ENCODE measurements at regions not wholly inside any gene's neighbourhood (a gene's known extent, or its start where the extent isn't known, plus 50 kb on each side); places are given as distances from the start of the nearest gene placed in this dataset.

DNA sequence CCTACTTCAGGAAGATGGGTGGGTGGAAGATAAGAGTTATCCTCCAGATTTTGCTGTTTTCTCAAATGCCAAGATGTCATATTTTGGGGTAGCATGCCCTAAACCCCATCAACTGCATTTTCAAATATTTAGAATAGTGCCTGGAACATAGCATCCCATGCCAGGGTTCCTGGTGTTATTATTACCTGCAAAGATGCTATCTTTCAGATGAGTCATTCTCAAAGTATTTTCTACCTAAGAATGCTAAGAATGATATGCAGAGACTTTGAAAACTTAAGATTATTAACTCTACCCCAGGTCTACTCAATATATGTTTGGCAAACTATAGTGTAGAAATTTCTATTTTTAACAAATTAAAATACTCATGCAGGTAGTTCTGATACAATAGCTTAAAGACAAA is 934.3 kb upstream of the SLIT2 start:
- Histone ChIP-seq H3K27me3 (ENCODE audit: insufficient read depth, low read depth) (no peaks in the 10 kb centered on the region), H4K20me1 (ENCODE audit: insufficient read depth) (no peaks in the 10 kb centered on the region), H3K27ac (no peak overlapping the region), H2AFZ (no peak overlapping the region), H3K4me2 (no peak overlapping the region), H3F3A (ENCODE audit: insufficient read depth, low read depth) (no peaks in the 10 kb centered on the region), H3K4me1 (replicated peaks; ENCODE audit: insufficient read depth) (no peaks in the 10 kb centered on the region), H3K9me2 (ENCODE audit: insufficient read depth) (no peaks in the 10 kb centered on the region), H3K4me3 (no peak overlapping the region), H3K79me2 (ENCODE audit: low read depth) (no peaks in the 10 kb centered on the region), H3K9me3 (ENCODE audit: insufficient read depth, low read depth) (no peaks in the 10 kb centered on the region), H3K36me3 (ENCODE audit: low read depth) (no peaks in the 10 kb centered on the region)
- TF ChIP-seq, protein P1, sequence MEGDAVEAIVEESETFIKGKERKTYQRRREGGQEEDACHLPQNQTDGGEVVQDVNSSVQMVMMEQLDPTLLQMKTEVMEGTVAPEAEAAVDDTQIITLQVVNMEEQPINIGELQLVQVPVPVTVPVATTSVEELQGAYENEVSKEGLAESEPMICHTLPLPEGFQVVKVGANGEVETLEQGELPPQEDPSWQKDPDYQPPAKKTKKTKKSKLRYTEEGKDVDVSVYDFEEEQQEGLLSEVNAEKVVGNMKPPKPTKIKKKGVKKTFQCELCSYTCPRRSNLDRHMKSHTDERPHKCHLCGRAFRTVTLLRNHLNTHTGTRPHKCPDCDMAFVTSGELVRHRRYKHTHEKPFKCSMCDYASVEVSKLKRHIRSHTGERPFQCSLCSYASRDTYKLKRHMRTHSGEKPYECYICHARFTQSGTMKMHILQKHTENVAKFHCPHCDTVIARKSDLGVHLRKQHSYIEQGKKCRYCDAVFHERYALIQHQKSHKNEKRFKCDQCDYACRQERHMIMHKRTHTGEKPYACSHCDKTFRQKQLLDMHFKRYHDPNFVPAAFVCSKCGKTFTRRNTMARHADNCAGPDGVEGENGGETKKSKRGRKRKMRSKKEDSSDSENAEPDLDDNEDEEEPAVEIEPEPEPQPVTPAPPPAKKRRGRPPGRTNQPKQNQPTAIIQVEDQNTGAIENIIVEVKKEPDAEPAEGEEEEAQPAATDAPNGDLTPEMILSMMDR (conservative IDR thresholded peaks at IDR 0.05) = no peak
- TF ChIP-seq EZH2 (IDR thresholded peaks at IDR 0.05; ENCODE audit: low read depth) = no peak
- no peak for DNase-seq
- intact Hi-C loops (cut with micrococcal nuclease; ENCODE audit: unreplicated experiment) = no loop called here
- ChIA-PET CTCF (no interaction called here), POLR2A (ENCODE audit: unreplicated experiment) (no interaction called here)
- no TSS peak for BruUV-seq (replicated peaks)

GRCh38 chr4:19314116-19314515 is 937.6 kb upstream of the SLIT2 start:
- TF ChIP-seq EZH2 (IDR thresholded peaks at IDR 0.05; ENCODE audit: low read depth) = no peak
- TF ChIP-seq, protein P1 (conservative IDR thresholded peaks at IDR 0.05) = no peak
- Histone ChIP-seq H3K4me3 (no peak overlapping the region), H3K4me1 (replicated peaks; ENCODE audit: insufficient read depth) (no peaks in the 10 kb centered on the region), H3K27me3 (ENCODE audit: insufficient read depth, low read depth) (no peaks in the 10 kb centered on the region), H3K9me3 (ENCODE audit: insufficient read depth, low read depth) (no peaks in the 10 kb centered on the region), H4K20me1 (ENCODE audit: insufficient read depth) (no peaks in the 10 kb centered on the region), H3K27ac (no peak overlapping the region), H3K9me2 (ENCODE audit: insufficient read depth) (no peaks in the 10 kb centered on the region), H3K79me2 (ENCODE audit: low read depth) (no peaks in the 10 kb centered on the region), H3K36me3 (ENCODE audit: low read depth) (no peaks in the 10 kb centered on the region), H2AFZ (no peak overlapping the region), H3F3A (ENCODE audit: insufficient read depth, low read depth) (no peaks in the 10 kb centered on the region), H3K4me2 (no peak overlapping the region)
- no TSS peak for BruUV-seq (replicated peaks)
- CTCF ChIA-PET = no interaction called here
- intact Hi-C loops (cut with micrococcal nuclease; ENCODE audit: unreplicated experiment) = no loop called here
- DNase-seq = no peak
- POLR2A ChIA-PET (ENCODE audit: unreplicated experiment) = no interaction called here

DNA sequence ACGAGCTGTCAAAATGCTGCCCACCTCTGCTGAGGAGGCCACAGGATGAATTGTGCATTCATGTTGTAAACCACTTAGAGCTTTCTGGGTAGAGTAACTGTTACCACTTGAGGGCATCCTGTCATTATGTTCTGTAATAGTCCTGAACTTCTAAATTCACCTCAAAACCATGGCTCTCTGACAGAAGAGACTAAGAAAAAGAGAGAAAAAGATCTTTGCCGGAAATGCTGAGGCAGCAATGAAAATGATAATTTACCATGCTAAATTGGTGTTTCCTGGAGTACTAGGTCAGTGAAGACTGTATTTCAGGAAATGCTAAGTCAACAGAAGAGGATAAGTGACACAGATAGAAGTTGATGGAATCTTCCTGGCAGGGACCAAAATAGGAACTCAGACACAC is 942.3 kb upstream of the SLIT2 start:
- no peaks in the 10 kb centered on the region for H3K9me2 ChIP-seq (ENCODE audit: insufficient read depth)
- no peaks in the 10 kb centered on the region for H3F3A ChIP-seq (ENCODE audit: insufficient read depth, low read depth)
- no peak overlapping the region for H3K4me3 ChIP-seq
- intact Hi-C loops (cut with micrococcal nuclease; ENCODE audit: unreplicated experiment) = loop anchor here (5.0 kb wide), 1 partner anchor 938 kb away; no protein-coding TSS in a partner anchor
- no peaks in the 10 kb centered on the region for H3K4me1 ChIP-seq (replicated peaks; ENCODE audit: insufficient read depth)
- H3K4me2 ChIP-seq = no peak overlapping the region
- no peak overlapping the region for H3K27ac ChIP-seq
- no peaks in the 10 kb centered on the region for H3K9me3 ChIP-seq (ENCODE audit: insufficient read depth, low read depth)
- H3K79me2 ChIP-seq (ENCODE audit: low read depth) = no peaks in the 10 kb centered on the region
- BruUV-seq (replicated peaks) = no TSS peak
- no peaks in the 10 kb centered on the region for H4K20me1 ChIP-seq (ENCODE audit: insufficient read depth)
- no peak overlapping the region for H2AFZ ChIP-seq
- H3K27me3 ChIP-seq (ENCODE audit: insufficient read depth, low read depth) = no peaks in the 10 kb centered on the region
- H3K36me3 ChIP-seq (ENCODE audit: low read depth) = no peaks in the 10 kb centered on the region
- no peak for DNase-seq
- TF ChIP-seq, protein P1 (conservative IDR thresholded peaks at IDR 0.05) = no peak
- no peak for TF ChIP-seq EZH2 (IDR thresholded peaks at IDR 0.05; ENCODE audit: low read depth)
- ChIA-PET POLR2A (ENCODE audit: unreplicated experiment) (no interaction called here), CTCF (interaction anchor here (0.6 to 1.0 kb wide), 2 partner anchors 939 to 1099 kb away, joined by 3 to 4 read pairs; no protein-coding TSS in a partner anchor)

Data from PC-9 (cell line).